T1000 (cell line): ENCODE measurements at regions not wholly inside any gene's neighbourhood (a gene's known extent, or its start where the extent isn't known, plus 50 kb on each side); places are given as distances from the start of the nearest gene placed in this dataset.
A peak's percentile ranks its signal among the peaks of the same experiment; 100 is the strongest.

Experiments
- DNase-seq: peaks from one replicate; lab custom pipeline; 2025; ENCODE audit warnings: mixed read lengths; lab: John Stamatoyannopoulos, UW

GRCh38 chr4:153137677-153138630 is 66.3 kb upstream of the TRIM2 start:
- DNase-seq = no peak

DNA sequence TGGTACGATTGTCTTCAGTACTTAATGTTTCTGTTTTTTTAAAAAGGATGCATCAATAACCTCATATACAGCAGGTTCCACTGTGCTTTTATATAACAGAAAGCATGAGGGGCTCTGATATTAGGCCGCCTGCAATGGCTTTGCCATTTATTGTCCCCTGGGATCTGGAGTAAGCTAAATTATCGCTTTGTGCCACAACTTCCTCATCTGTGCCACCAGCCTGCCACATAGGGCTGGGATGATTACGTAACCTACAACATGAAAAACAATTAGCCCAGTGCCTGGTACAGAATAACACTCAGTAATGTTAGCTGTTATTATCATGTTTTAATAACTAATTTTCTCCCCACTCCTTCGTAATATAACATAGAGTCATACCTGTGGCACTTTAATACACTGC is 65.5 kb upstream of the TRIM2 start:
- DNase-seq = no peak

DNA sequence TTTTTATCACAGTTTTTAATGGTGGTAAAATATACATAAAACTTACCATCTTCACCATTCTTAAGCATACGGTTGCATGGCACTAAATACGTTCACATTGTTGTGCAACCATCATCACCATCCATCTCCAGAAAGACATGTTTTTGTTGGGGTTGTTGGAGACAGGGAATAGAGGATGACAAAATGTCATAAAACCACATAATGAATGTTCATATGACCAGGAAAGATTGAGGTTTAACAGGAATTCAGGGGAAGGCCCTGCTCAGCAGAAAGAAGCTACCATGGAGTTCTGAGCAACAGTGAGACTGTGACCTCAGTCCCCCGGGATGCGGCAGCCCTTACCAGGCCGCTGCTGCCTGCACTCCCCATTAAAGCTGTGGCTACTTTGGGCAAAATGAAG is 63.9 kb upstream of the TRIM2 start:
- DNase-seq = no peak

- no peak for DNase-seq
Observed at GRCh38 chr4:153141238-153141637, 63.0 kb upstream of the TRIM2 start.

GRCh38 chr4:153142700-153143438 is 61.4 kb upstream of the TRIM2 start:
- DNase-seq = no peak

- DNase-seq = no peak
Observed at GRCh38 chr4:153143527-153144348, 60.5 kb upstream of the TRIM2 start.

DNA sequence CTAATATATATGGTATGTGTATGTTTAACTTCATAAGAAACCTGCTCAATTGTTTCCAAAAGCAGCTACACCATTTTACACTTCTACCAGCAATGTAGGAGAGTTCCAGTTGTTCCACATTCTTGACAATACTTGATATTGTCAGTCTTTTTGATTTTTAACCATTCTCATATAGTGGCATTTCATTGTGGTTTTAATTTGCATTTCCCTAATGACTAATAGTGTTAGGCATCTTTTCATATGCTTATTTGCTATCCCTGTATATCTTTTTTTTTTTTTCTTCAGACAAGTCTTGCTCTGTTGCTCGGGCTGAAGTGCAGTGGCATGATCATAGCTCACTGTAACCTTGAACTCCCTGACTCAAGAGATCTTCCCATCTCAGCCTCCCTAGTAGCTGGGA is 58.2 kb upstream of the TRIM2 start:
- no peak for DNase-seq

- DNase-seq = no peak
Observed at GRCh38 chr4:153146961-153147360, 57.3 kb upstream of the TRIM2 start.

GRCh38 chr4:153148791-153149190 is 55.5 kb upstream of the TRIM2 start:
- DNase-seq = no peak

DNA sequence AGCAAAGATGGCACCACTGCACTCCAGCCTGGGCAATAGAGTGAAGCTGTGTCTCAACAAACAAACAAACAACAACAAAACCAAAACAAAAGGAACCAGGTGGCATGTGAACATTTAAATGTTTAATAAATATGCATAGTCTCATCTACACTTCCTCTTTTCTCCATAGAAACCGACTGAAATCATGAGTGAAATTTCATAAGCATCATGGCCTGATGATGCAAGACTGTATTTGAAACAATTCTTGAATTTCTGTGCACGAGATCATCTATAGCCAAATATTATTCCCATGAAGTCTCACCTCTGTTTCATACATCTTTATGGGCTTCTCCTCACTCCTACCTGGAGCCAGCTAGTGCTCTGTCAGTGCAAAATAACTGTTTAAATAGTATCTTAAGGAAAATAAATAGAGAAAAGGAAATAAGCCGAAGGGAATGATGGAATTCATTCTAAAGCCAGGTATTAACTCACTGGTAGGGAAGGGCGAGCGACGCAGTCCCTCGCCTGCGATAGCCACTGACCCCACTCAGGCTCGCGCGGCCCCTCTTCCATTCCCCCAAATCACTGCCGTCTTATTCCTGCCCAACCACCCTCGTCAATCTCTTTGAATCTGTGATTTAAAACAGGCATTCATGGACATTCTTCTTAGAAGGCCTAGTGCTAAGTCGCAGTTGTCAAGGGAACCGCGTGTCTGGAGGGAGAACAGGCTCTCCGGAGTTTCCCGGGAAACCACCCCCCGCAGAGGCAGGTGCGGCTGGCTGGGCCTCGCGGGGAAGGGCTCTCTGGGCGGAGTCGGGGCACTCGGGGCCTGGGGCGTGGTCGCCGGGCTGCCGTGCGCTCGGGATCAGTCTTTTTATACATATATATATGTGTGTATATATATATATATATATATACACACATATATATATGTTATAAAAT is 52.4 kb upstream of the TRIM2 start:
- no peak for DNase-seq

DNA sequence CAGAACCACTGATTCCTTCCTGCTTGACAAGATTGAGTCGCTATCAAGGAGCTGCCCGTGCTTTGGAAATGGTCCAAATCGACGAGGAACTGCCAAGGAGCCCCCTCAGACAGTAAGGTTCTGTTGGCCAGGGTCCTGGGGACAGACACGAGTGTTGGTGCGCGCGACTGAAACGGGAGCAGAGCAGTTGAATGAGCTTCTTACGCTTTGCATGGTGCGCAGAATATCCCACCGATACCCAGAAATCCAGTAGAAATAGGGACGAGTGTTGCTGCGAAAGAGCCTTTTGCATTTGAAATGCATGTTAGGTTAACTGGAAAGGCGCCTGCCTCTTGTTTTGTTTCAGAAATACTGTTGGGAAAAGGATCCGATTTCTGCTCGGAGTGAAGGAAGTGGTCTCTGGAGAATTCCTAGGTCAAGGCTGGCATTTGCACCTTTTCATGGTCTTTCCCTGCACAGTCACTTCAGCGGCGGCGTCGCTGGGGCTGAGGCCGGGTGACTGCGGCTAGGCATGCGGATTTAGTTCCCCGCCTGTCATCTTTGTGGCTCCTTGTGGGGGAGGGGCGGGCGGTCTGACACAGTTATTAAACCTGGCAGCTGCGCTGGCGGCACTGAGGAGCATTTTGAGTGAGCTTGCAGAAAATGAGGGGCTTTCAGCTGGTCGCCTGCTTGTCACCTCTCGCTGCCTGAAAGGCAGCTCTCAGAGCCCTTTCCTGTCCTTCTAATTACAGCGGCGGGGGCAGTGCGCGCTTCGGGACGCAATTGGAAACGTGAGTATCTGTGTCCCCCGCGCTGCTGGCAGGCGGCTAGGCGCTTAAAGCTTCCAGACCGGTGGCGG is 51.5 kb upstream of the TRIM2 start:
- DNase-seq = no peak

- DNase-seq = peak; percentile 25
Observed at GRCh38 chr4:153153339-153153871, 50.8 kb upstream of the TRIM2 start.

DNA sequence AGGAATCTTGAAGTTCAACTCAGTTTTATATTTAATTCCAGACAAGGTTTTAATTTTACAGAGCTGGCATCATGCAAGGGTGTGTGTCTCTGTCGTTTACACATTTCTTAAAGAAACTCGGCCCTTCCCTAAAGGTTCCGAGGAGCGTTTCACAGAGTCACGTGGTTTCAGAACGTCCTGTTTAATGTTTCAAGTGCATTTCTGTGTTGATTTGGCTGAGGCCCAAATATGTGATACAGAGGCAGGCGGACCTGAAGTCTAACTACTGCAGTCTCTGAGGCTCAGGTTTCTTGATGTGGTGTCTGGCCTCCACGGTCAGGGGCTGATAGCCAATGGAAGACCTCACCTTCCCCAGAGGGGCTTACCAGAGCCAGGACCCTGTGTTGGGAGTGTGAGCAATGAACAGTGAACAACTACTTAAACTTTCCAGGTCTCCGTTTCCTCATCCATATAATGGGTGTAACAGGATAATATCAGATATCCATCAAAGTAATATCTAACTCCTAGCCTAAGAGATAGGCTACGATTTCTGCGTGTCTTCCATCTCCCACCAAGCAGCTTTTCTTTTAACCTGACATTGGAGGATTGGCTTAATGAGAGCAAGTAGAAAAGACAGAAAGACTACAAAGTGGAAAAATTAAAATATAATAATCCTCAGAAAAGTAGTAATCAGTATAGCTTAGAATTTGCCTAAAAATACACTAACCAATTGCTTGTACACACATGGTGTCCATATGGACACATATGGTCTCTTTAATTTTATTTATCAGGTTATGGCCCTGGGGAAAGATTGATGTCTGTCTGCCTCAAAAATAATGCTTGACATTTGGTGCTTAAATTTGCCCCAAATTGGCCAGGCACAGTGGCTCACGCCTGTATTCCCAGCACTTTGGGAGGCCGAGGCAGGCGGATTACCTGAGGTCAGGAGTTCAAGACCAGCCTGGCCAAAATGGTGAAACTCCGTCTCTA is 50.0 kb upstream of the TRIM2 start:
- no peak for DNase-seq
